Activated T-helper 2 cell treated with anti-CD3 and anti-CD28 coated beads, Interferon-gamma antibody, Interleukin-2, Interleukin-4, amounts not matched to agents 10 μg/mL and 5 μg/mL and 100 μg/mL, durations not matched to agents 14 hours and 24 hours and 36 hours (primary cell): ENCODE measurements at regions not wholly inside any gene's neighbourhood (a gene's known extent, or its start where the extent isn't known, plus 50 kb on each side); places are given as distances from the start of the nearest gene placed in this dataset.

Experiments
- DNase-seq: peaks from one replicate; pipeline ENCODE4 v3.0.0; 2021; ENCODE audit warnings: low spot score
- H3K27ac Mint-ChIP-seq: one replicate; pipeline ENCODE4 v1.8.0; 2021; ENCODE audit warnings: mixed read lengths
- H3K27me3 Mint-ChIP-seq: one replicate; pipeline ENCODE4 v1.8.0; 2021; ENCODE audit warnings: low read depth, mixed read lengths
- H3K36me3 Mint-ChIP-seq: one replicate; pipeline ENCODE4 v1.8.0; 2021; ENCODE audit warnings: low read depth, mixed read lengths
- H3K4me1 Mint-ChIP-seq: one replicate; pipeline ENCODE4 v1.8.0; 2021; ENCODE audit warnings: low read depth, mixed read lengths
- H3K4me3 Mint-ChIP-seq: one replicate; pipeline ENCODE4 v1.8.0; 2021; ENCODE audit warnings: low read depth, mild to moderate bottlenecking, moderate library complexity, mixed read lengths
- H3K9me3 Mint-ChIP-seq: one replicate; pipeline ENCODE4 v1.8.0; 2021; ENCODE audit warnings: mixed read lengths
- intact Hi-C: fragments of 100-400 bp; cut with micrococcal nuclease; formaldehyde crosslinking; loops from one replicate; pipeline ENCODE4 v1.15.1; 2023

GRCh38 chr13:108408672-108409071 is 139.2 kb downstream of the TNFSF13B start:
- Mint-ChIP-seq H3K27me3 (peaks cover 9% of the 10 kb centered on the region), H3K4me3 (no peak overlapping the region), H3K27ac (no peak overlapping the region), H3K36me3 (no peaks in the 10 kb centered on the region), H3K9me3 (peaks cover 4% of the 10 kb centered on the region), H3K4me1 (peaks cover 17% of the 10 kb centered on the region)
- intact Hi-C loops = no loop called here
- no peak for DNase-seq

GRCh38 chr13:108409730-108410129 is 140.2 kb downstream of the TNFSF13B start:
- no peak overlapping the region for H3K4me3 Mint-ChIP-seq
- no peak overlapping the region for H3K27ac Mint-ChIP-seq
- peaks cover 4% of the 10 kb centered on the region for H3K27me3 Mint-ChIP-seq
- DNase-seq = no peak
- peaks cover 17% of the 10 kb centered on the region for H3K4me1 Mint-ChIP-seq
- H3K36me3 Mint-ChIP-seq = no peaks in the 10 kb centered on the region
- H3K9me3 Mint-ChIP-seq = peaks cover 4% of the 10 kb centered on the region
- intact Hi-C loops = no loop called here

GRCh38 chr13:108419768-108420167 is 150.2 kb downstream of the TNFSF13B start:
- no peaks in the 10 kb centered on the region for H3K36me3 Mint-ChIP-seq
- DNase-seq = no peak
- no peak overlapping the region for H3K27ac Mint-ChIP-seq
- no peaks in the 10 kb centered on the region for H3K9me3 Mint-ChIP-seq
- no peak overlapping the region for H3K4me3 Mint-ChIP-seq
- intact Hi-C loops = no loop called here
- no peaks in the 10 kb centered on the region for H3K4me1 Mint-ChIP-seq
- H3K27me3 Mint-ChIP-seq = no peaks in the 10 kb centered on the region

GRCh38 chr13:108425056-108425455 is 155.5 kb downstream of the TNFSF13B start:
- no peaks in the 10 kb centered on the region for H3K9me3 Mint-ChIP-seq
- H3K4me1 Mint-ChIP-seq = no peaks in the 10 kb centered on the region
- no peak for DNase-seq
- H3K4me3 Mint-ChIP-seq = no peak overlapping the region
- H3K27me3 Mint-ChIP-seq = no peaks in the 10 kb centered on the region
- H3K36me3 Mint-ChIP-seq = no peaks in the 10 kb centered on the region
- no peak overlapping the region for H3K27ac Mint-ChIP-seq
- intact Hi-C loops = no loop called here

GRCh38 chr13:108426893-108427292 is 157.4 kb downstream of the TNFSF13B start:
- intact Hi-C loops = no loop called here
- Mint-ChIP-seq H3K27ac (no peak overlapping the region), H3K9me3 (no peaks in the 10 kb centered on the region), H3K4me1 (no peaks in the 10 kb centered on the region), H3K27me3 (no peaks in the 10 kb centered on the region), H3K4me3 (no peak overlapping the region), H3K36me3 (no peaks in the 10 kb centered on the region)
- DNase-seq = no peak

GRCh38 chr13:108427355-108427754 is 157.8 kb downstream of the TNFSF13B start:
- intact Hi-C loops = no loop called here
- no peaks in the 10 kb centered on the region for H3K27me3 Mint-ChIP-seq

GRCh38 chr13:108428691-108429090 is 159.2 kb downstream of the TNFSF13B start:
- intact Hi-C loops = no loop called here
- Mint-ChIP-seq H3K27me3 (no peaks in the 10 kb centered on the region), H3K4me1 (no peaks in the 10 kb centered on the region), H3K4me3 (no peak overlapping the region), H3K36me3 (no peaks in the 10 kb centered on the region), H3K9me3 (no peaks in the 10 kb centered on the region), H3K27ac (no peak overlapping the region)
- DNase-seq = no peak

More at GRCh38 chr13:108427355-108427754, 157.8 kb downstream of the TNFSF13B start:
- Mint-ChIP-seq H3K4me3 (no peak overlapping the region), H3K36me3 (no peaks in the 10 kb centered on the region), H3K27ac (no peak overlapping the region), H3K9me3 (no peaks in the 10 kb centered on the region), H3K4me1 (no peaks in the 10 kb centered on the region)
- DNase-seq = no peak

GRCh38 chr13:108433976-108434755 is 164.6 kb downstream of the TNFSF13B start:
- Mint-ChIP-seq H3K9me3 (no peaks in the 10 kb centered on the region), H3K4me1 (no peaks in the 10 kb centered on the region), H3K4me3 (no peak overlapping the region), H3K36me3 (no peaks in the 10 kb centered on the region), H3K27ac (no peak overlapping the region), H3K27me3 (no peaks in the 10 kb centered on the region)
- no peak for DNase-seq
- intact Hi-C loops = no loop called here

GRCh38 chr13:108435393-108436149 is 166.1 kb downstream of the TNFSF13B start:
- H3K36me3 Mint-ChIP-seq = no peaks in the 10 kb centered on the region
- no peaks in the 10 kb centered on the region for H3K9me3 Mint-ChIP-seq
- H3K4me1 Mint-ChIP-seq = no peaks in the 10 kb centered on the region
- H3K27me3 Mint-ChIP-seq = no peaks in the 10 kb centered on the region
- intact Hi-C loops = no loop called here
- H3K27ac Mint-ChIP-seq = no peak overlapping the region
- H3K4me3 Mint-ChIP-seq = no peak overlapping the region
- DNase-seq = no peak

- intact Hi-C loops = no loop called here
- Mint-ChIP-seq H3K27ac (no peak overlapping the region), H3K27me3 (no peaks in the 10 kb centered on the region)
Measured at GRCh38 chr13:108437496-108437895, 168.0 kb downstream of the TNFSF13B start.

GRCh38 chr13:108439556-108439955 is 170.0 kb downstream of the TNFSF13B start:
- Mint-ChIP-seq H3K36me3 (no peaks in the 10 kb centered on the region), H3K27me3 (no peaks in the 10 kb centered on the region), H3K4me1 (no peaks in the 10 kb centered on the region), H3K27ac (no peak overlapping the region), H3K9me3 (no peaks in the 10 kb centered on the region), H3K4me3 (no peak overlapping the region)
- no peak for DNase-seq
- intact Hi-C loops = no loop called here

More at GRCh38 chr13:108437496-108437895, 168.0 kb downstream of the TNFSF13B start:
- no peaks in the 10 kb centered on the region for H3K4me1 Mint-ChIP-seq
- no peaks in the 10 kb centered on the region for H3K36me3 Mint-ChIP-seq
- H3K9me3 Mint-ChIP-seq = no peaks in the 10 kb centered on the region
- no peak for DNase-seq
- H3K4me3 Mint-ChIP-seq = no peak overlapping the region

GRCh38 chr13:108444448-108444847 is 174.9 kb downstream of the TNFSF13B start:
- Mint-ChIP-seq H3K4me1 (no peaks in the 10 kb centered on the region), H3K9me3 (no peaks in the 10 kb centered on the region)
- intact Hi-C loops = no loop called here

GRCh38 chr13:108448891-108449290 is 179.4 kb downstream of the TNFSF13B start:
- intact Hi-C loops = no loop called here
- no peak overlapping the region for H3K27ac Mint-ChIP-seq
- DNase-seq = no peak

More at GRCh38 chr13:108444448-108444847, 174.9 kb downstream of the TNFSF13B start:
- Mint-ChIP-seq H3K36me3 (no peaks in the 10 kb centered on the region), H3K27me3 (no peaks in the 10 kb centered on the region), H3K4me3 (no peak overlapping the region), H3K27ac (no peak overlapping the region)
- no peak for DNase-seq

More at GRCh38 chr13:108448891-108449290, 179.4 kb downstream of the TNFSF13B start:
- Mint-ChIP-seq H3K9me3 (no peaks in the 10 kb centered on the region), H3K36me3 (no peaks in the 10 kb centered on the region), H3K4me1 (no peaks in the 10 kb centered on the region), H3K27me3 (no peaks in the 10 kb centered on the region), H3K4me3 (no peak overlapping the region)
